HCT116 (cell line): ENCODE measurements at regions not wholly inside any gene's neighbourhood (a gene's known extent, or its start where the extent isn't known, plus 50 kb on each side); places are given as distances from the start of the nearest gene placed in this dataset.

Experiments used
- ATAC-seq: fragments of 200-7000 bp; cut with Tn5 transposase; 2 replicates; pipeline ENCODE4 v1.9.1; 2020; ENCODE audit warnings: mild to moderate bottlenecking, moderate library complexity
- BruUV-seq: library from RNA; stranded (reverse); fragments of 400-500 nt; replicated peaks from 2 replicates; lab custom pipeline; 2021; lab: Mats Ljungman, UMichigan
- CTCF ChIA-PET: fragments of 300-600 bp; sonication (Branson Sonifier 250); formaldehyde crosslinking; loops from one replicate; lab custom pipeline; 2021; ENCODE audit warnings: antibody characterized with exemption; lab: Charles Lee
- POLR2A ChIA-PET: fragments of 300-600, 350-600 bp; sonication (Branson Sonifier 250); formaldehyde crosslinking; loops from one replicate; lab custom pipeline; 2021; ENCODE audit warnings: antibody characterized with exemption; lab: Charles Lee
- RAD21 ChIA-PET, 2 experiments: fragments of 300-600 bp; sonication (Branson Sonifier 250); formaldehyde crosslinking; loops; one replicate each; lab custom pipeline; 2023; ENCODE audit warnings: low total read pairs in 2 of 2; ENCODE audit not compliant: uncharacterized antibody in 2 of 2, unreplicated experiment in 2 of 2, low non-redundant PET in 1 of 2; lab: Charles Lee
- DNase-seq: peaks from one replicate; pipeline ENCODE4 v3.0.0-alpha.2; 2010; ENCODE audit warnings: low read depth, low spot score
- H2AFZ ChIP-seq: fragments of 200-600 bp; shearing (Covaris generic), sonication (generic); 2 replicates; pipeline ENCODE4 v1.6.1; 2017; ENCODE audit warnings: low read depth, mixed run types, mixed read lengths, antibody characterized with exemption, low read length; ENCODE audit not compliant: poor library complexity, severe bottlenecking
- H3K27ac ChIP-seq: 2 replicates; pipeline ENCODE4 v1.5.1; 2012; ENCODE audit warnings: low read depth, low read length
- H3K27me3 ChIP-seq: fragments of 200-600 bp; sonication (generic); 2 replicates; pipeline ENCODE4 v1.6.1; 2016; ENCODE audit warnings: mixed run types, low read length, mixed read lengths; ENCODE audit not compliant: insufficient read depth
- H3K36me3 ChIP-seq, 2 experiments: fragments of 200-500 bp in 1 of 2; fragments of 200-600 bp in 1 of 2; sonication (Bioruptor generic) in 1 of 2; sonication (generic) in 1 of 2; 2 replicates each; pipeline versions ENCODE4 v1.5.1 to v1.6.1; 2014 to 2016; ENCODE audit warnings: low read length in 2 of 2, inconsistent platforms in 1 of 2, mixed read lengths in 1 of 2, mixed run types in 1 of 2; ENCODE audit not compliant: insufficient read depth in 2 of 2, control insufficient read depth in 1 of 2
- H3K4me1 ChIP-seq, 2 experiments: fragments of 200-600 bp in 1 of 2; sonication (generic) in 1 of 2; 2 replicates each; pipeline versions ENCODE4 v1.5.1 to v1.6.1; 2012 to 2017; ENCODE audit warnings: low read length in 2 of 2, inconsistent platforms in 1 of 2, mild to moderate bottlenecking in 1 of 2, mixed read lengths in 1 of 2, mixed run types in 1 of 2, moderate library complexity in 1 of 2; ENCODE audit not compliant: insufficient read depth in 2 of 2, control insufficient read depth in 1 of 2
- H3K4me2 ChIP-seq: fragments of 200-600 bp; sonication (generic); 2 replicates; pipeline ENCODE4 v1.6.1; 2017; ENCODE audit warnings: mixed run types, low read length, mixed read lengths
- H3K4me3 ChIP-seq, 2 experiments: fragments of 200-600 bp in 1 of 2; sonication (generic) in 1 of 2; replicated peaks in 1 of 2; 2 replicates each; pipeline ENCODE4 v1.5.1; 2011 to 2016; ENCODE audit warnings: low read length in 2 of 2, control low read depth in 1 of 2, low read depth in 1 of 2, mild to moderate bottlenecking in 1 of 2, mixed read lengths in 1 of 2, mixed run types in 1 of 2
- H3K79me2 ChIP-seq: fragments of 200-600 bp; sonication (generic); 2 replicates; pipeline ENCODE4 v1.6.1; 2017; ENCODE audit warnings: mild to moderate bottlenecking, mixed run types, low read length, moderate library complexity, mixed read lengths; ENCODE audit not compliant: insufficient read depth
- H3K9ac ChIP-seq: fragments of 200-600 bp; sonication (generic); 2 replicates; pipeline ENCODE4 v1.6.1; 2016; ENCODE audit warnings: low read length, mixed read lengths
- H3K9me2 ChIP-seq: fragments of 200-600 bp; sonication (generic), shearing (Covaris generic); 2 replicates; pipeline ENCODE4 v1.6.1; 2017; ENCODE audit warnings: mixed run types, mild to moderate bottlenecking, moderate library complexity; ENCODE audit not compliant: insufficient read depth
- H3K9me3 ChIP-seq, 2 experiments: fragments of 200-500 bp in 1 of 2; fragments of 200-600 bp in 1 of 2; sonication (Bioruptor generic) in 1 of 2; sonication (generic) in 1 of 2; 2 replicates each; pipeline ENCODE4 v1.6.1; 2014 to 2017; ENCODE audit warnings: low read length in 2 of 2, mixed read lengths in 2 of 2, inconsistent platforms in 1 of 2, low read depth in 1 of 2, mild to moderate bottlenecking in 1 of 2, mixed run types in 1 of 2, moderate library complexity in 1 of 2; ENCODE audit not compliant: control insufficient read depth in 1 of 2, insufficient read depth in 1 of 2
- H4K20me1 ChIP-seq: fragments of 200-600 bp; sonication (generic), shearing (Covaris generic); 2 replicates; pipeline ENCODE4 v1.6.1; 2017; ENCODE audit warnings: mixed run types, mild to moderate bottlenecking, moderate library complexity; ENCODE audit not compliant: insufficient read depth
- CEBPB ChIP-seq: IDR thresholded peaks from 2 replicates; pipeline ENCODE4 v1.6.1; 2012; ENCODE audit warnings: low read depth
- EGR1 ChIP-seq: IDR thresholded peaks from 2 replicates; pipeline ENCODE4 v1.6.1; 2012; ENCODE audit warnings: low read depth
- EZH2 ChIP-seq: fragments of 200-600 bp; sonication (generic); IDR thresholded peaks from 2 replicates; pipeline ENCODE4 v1.6.1; 2017; ENCODE audit warnings: antibody characterized with exemption, mixed run types
- EZH2phosphoT487 ChIP-seq: fragments of 200-600 bp; IDR thresholded peaks from 2 replicates; pipeline ENCODE4 v1.6.1; 2018; ENCODE audit warnings: antibody characterized with exemption, borderline replicate concordance
- FOSL1 ChIP-seq: IDR thresholded peaks from 2 replicates; pipeline ENCODE4 v1.6.1; 2012; ENCODE audit warnings: low read depth
- POLR2A ChIP-seq: IDR thresholded peaks from 2 replicates; pipeline ENCODE4 v1.7.0; 2011; ENCODE audit warnings: borderline replicate concordance; ENCODE audit not compliant: insufficient read depth, insufficient read length; ENCODE audit errors: extremely low read depth
- SIN3A ChIP-seq: IDR thresholded peaks from 2 replicates; pipeline ENCODE4 v1.6.1; 2012; ENCODE audit warnings: low read depth
- SRF ChIP-seq: IDR thresholded peaks from 2 replicates; pipeline ENCODE4 v1.6.1; 2012; ENCODE audit warnings: low read depth
- TCF7L2 ChIP-seq: IDR thresholded peaks from 2 replicates; pipeline ENCODE4 v1.7.0; 2011; ENCODE audit warnings: borderline replicate concordance, inconsistent platforms; ENCODE audit not compliant: insufficient read depth, insufficient read length; ENCODE audit errors: extremely low read depth
- YY1 ChIP-seq: IDR thresholded peaks from 2 replicates; pipeline ENCODE4 v1.6.1; 2011; ENCODE audit warnings: low read length, low read depth, moderate library complexity, mild to moderate bottlenecking; ENCODE audit not compliant: insufficient replicate concordance; ENCODE audit errors: extremely low read depth
- ZBTB33 ChIP-seq: IDR thresholded peaks from 2 replicates; pipeline ENCODE4 v1.6.1; 2011; ENCODE audit warnings: mild to moderate bottlenecking, low read length, moderate library complexity; ENCODE audit not compliant: insufficient replicate concordance; ENCODE audit errors: extremely low read depth
- intact Hi-C: fragments of 100-400 bp; cut with micrococcal nuclease; formaldehyde crosslinking; loops from 2 replicates; pipeline ENCODE4 v1.10.0; 2022
- TF ChIP-seq, protein P1 (sequence below): IDR thresholded peaks from 2 replicates; pipeline ENCODE4 v1.6.1; 2012
- TF ChIP-seq, protein P2 (sequence below): IDR thresholded peaks from 2 replicates; pipeline ENCODE4 v1.6.1; 2012; ENCODE audit warnings: low read depth

- no peak overlapping the region for H3K9ac ChIP-seq
- no peaks in the 10 kb centered on the region for H3K4me1 ChIP-seq
- no peaks in the 10 kb centered on the region for H3K27me3 ChIP-seq
- H3K9me2 ChIP-seq = no peaks in the 10 kb centered on the region
- no peak for DNase-seq
- no peak overlapping the region for H3K4me2 ChIP-seq
- H3K36me3 ChIP-seq = no peaks in the 10 kb centered on the region
- ATAC-seq = no peak
- ChIA-PET POLR2A (no interaction called here), RAD21 (no interaction called here), CTCF (no interaction called here)
- TF ChIP-seq CEBPB (no peak), EZH2 (no peak), SRF (no peak), YY1 (no peak), FOSL1 (no peak), ZBTB33 (no peak), POLR2A (no peak), SIN3A (no peak), EGR1 (no peak), TCF7L2 (no peak), EZH2phosphoT487 (no peak)
- TF ChIP-seq, protein P1, sequence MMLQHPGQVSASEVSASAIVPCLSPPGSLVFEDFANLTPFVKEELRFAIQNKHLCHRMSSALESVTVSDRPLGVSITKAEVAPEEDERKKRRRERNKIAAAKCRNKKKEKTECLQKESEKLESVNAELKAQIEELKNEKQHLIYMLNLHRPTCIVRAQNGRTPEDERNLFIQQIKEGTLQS = no peak
- TF ChIP-seq, protein P2, sequence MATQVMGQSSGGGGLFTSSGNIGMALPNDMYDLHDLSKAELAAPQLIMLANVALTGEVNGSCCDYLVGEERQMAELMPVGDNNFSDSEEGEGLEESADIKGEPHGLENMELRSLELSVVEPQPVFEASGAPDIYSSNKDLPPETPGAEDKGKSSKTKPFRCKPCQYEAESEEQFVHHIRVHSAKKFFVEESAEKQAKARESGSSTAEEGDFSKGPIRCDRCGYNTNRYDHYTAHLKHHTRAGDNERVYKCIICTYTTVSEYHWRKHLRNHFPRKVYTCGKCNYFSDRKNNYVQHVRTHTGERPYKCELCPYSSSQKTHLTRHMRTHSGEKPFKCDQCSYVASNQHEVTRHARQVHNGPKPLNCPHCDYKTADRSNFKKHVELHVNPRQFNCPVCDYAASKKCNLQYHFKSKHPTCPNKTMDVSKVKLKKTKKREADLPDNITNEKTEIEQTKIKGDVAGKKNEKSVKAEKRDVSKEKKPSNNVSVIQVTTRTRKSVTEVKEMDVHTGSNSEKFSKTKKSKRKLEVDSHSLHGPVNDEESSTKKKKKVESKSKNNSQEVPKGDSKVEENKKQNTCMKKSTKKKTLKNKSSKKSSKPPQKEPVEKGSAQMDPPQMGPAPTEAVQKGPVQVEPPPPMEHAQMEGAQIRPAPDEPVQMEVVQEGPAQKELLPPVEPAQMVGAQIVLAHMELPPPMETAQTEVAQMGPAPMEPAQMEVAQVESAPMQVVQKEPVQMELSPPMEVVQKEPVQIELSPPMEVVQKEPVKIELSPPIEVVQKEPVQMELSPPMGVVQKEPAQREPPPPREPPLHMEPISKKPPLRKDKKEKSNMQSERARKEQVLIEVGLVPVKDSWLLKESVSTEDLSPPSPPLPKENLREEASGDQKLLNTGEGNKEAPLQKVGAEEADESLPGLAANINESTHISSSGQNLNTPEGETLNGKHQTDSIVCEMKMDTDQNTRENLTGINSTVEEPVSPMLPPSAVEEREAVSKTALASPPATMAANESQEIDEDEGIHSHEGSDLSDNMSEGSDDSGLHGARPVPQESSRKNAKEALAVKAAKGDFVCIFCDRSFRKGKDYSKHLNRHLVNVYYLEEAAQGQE = no peak
- no peak overlapping the region for H2AFZ ChIP-seq
- no peaks in the 10 kb centered on the region for H3K9me3 ChIP-seq
- intact Hi-C loops = no loop called here
- no peak overlapping the region for H3K27ac ChIP-seq
- H3K79me2 ChIP-seq = no peaks in the 10 kb centered on the region
- H3K4me3 ChIP-seq = no peak overlapping the region
- no peaks in the 10 kb centered on the region for H4K20me1 ChIP-seq
- no TSS peak for BruUV-seq
Measured at GRCh38 chr9:106156465-106156864, 462.1 kb downstream of the TMEM38B start.
